Prostate gland (tissue), 2 donors: ENCODE measurements at regions not wholly inside any gene's neighbourhood (a gene's known extent, or its start where the extent isn't known, plus 50 kb on each side); places are given as distances from the start of the nearest gene placed in this dataset.

Experiments
- DNase-seq: peaks from one replicate; pipeline ENCODE4 v3.0.0-alpha.2; 2019; ENCODE audit warnings: low spot score
- H3K27ac ChIP-seq, 2 donors: fragments of 200-600 bp; sonication (generic); 2 replicates each; pipeline ENCODE4 v1.5.1; 2017 to 2019
- H3K27me3 ChIP-seq: fragments of 200-600 bp; sonication (generic); replicated peaks from 2 replicates; pipeline ENCODE4 v1.5.1; 2019; ENCODE audit not compliant: insufficient read depth
- H3K36me3 ChIP-seq, 2 donors: fragments of 200-600 bp; sonication (generic); 1 replicate in 1 of 2; 2 replicates in 1 of 2; pipeline versions ENCODE4 v1.5.1 to v1.8.1; 2017 to 2019
- H3K4me1 ChIP-seq: fragments of 200-600 bp; sonication (generic); replicated peaks from 2 replicates; pipeline ENCODE4 v1.5.1; 2019
- H3K4me3 ChIP-seq, 2 donors: fragments of 200-600 bp; sonication (generic); 2 replicates each; pipeline ENCODE4 v1.5.1; 2017 to 2019
- H3K9me3 ChIP-seq: fragments of 200-600 bp; sonication (generic); 2 replicates; pipeline ENCODE4 v1.5.1; 2017
- CTCF ChIP-seq, 4 experiments: fragments of 200-600 bp in 2 of 4; fragments of 450-650 bp in 2 of 4; sonication (generic) in 2 of 4; IDR thresholded peaks; 1 replicate in 3 of 4; 2 replicates in 1 of 4; pipeline ENCODE4 v1.5.1; 2016 to 2019; ENCODE audit warnings: antibody characterized with exemption in 4 of 4, mild to moderate bottlenecking in 2 of 4, moderate library complexity in 2 of 4
- POLR2A ChIP-seq: fragments of 450-650 bp; IDR thresholded peaks from one replicate; pipeline ENCODE4 v1.6.1; 2016; ENCODE audit warnings: antibody characterized with exemption, mild to moderate bottlenecking
- POLR2AphosphoS5 ChIP-seq: sonication (generic); formaldehyde crosslinking; IDR thresholded peaks from one replicate; pipeline ENCODE4 v1.6.1; 2017; ENCODE audit warnings: antibody characterized with exemption
- WGBS: methylation state at CpG from one replicate; pipeline ENCODE4 v1.1.5; 2018; 5-methylcytosine and 5-hydroxymethylcytosine counted together
- intact Hi-C: fragments of 100-400 bp; cut with DNase I; formaldehyde crosslinking; loops from one replicate; pipeline ENCODE4 v1.14.2; 2022

GRCh38 chrX:2134782-2135181 is 366.0 kb downstream of the DHRSX start:
- no peaks in the 10 kb centered on the region for H3K4me1 ChIP-seq
- WGBS, result 41% methylated on average over 1 of the region's 1 CpG

More at GRCh38 chrX:2134782-2135181, 366.0 kb downstream of the DHRSX start:
- H3K4me3 ChIP-seq, result no peak overlapping the region
- no peak overlapping the region for H3K27ac ChIP-seq
- H3K27me3 ChIP-seq, result no peaks in the 10 kb centered on the region
- intact Hi-C loops, result no loop called here
- no peaks in the 10 kb centered on the region for H3K9me3 ChIP-seq
- TF ChIP-seq POLR2A (no peak), POLR2AphosphoS5 (no peak), CTCF (IDR thresholded peaks at IDR 0.05) (no peak)
- no peak for DNase-seq
- H3K36me3 ChIP-seq, result no peaks in the 10 kb centered on the region
